HepG2 (cell line): ENCODE measurements at regions not wholly inside any gene's neighbourhood (a gene's known extent, or its start where the extent isn't known, plus 50 kb on each side); places are given as distances from the start of the nearest gene placed in this dataset.

Experiments used
- ATAC-seq: fragments of 200-7000 bp; cut with Tn5 transposase; 3 replicates; pipeline ENCODE4 v1.9.1; 2020; ENCODE audit warnings: mild to moderate bottlenecking, moderate library complexity
- BruUV-seq: library from RNA; stranded (reverse); fragments of 400-500 nt; replicated peaks from 2 replicates; lab custom pipeline; 2021; lab: Mats Ljungman, UMichigan
- CTCF ChIA-PET: fragments of 300-600 bp; formaldehyde crosslinking; extraction: SDS; loops from one replicate; lab custom pipeline; 2021; ENCODE audit warnings: low total read pairs, inconsistent platforms, low intra/inter-chr PET ratio; lab: Yijun Ruan, JAX
- POLR2A ChIA-PET: fragments of 350-600 bp; sonication (Branson Sonifier 250); formaldehyde crosslinking; loops from one replicate; lab custom pipeline; 2020; ENCODE audit warnings: antibody characterized with exemption, inconsistent platforms; lab: Yijun Ruan, JAX
- DNase-seq: peaks from one replicate; pipeline ENCODE4 v3.0.0-alpha.2; 2015; ENCODE audit warnings: low spot score
- FAIRE-seq: peaks from 3 replicates; lab custom pipeline; 2011; peaks lifted over from hg19 to GRCh38; lab: Jason Lieb, UNC
- H2AFZ ChIP-seq: one replicate; pipeline ENCODE4 v1.6.1; 2011; ENCODE audit warnings: low read length, inconsistent platforms
- H3K27ac ChIP-seq: fragments of 300-600 bp; 3 replicates; pipeline ENCODE4 v1.8.0; 2011; ENCODE audit warnings: mixed run types, mild to moderate bottlenecking, mixed read lengths, low read length, inconsistent platforms; ENCODE audit not compliant: insufficient read depth; ENCODE audit errors: extremely low read length
- H3K27me3 ChIP-seq, 2 experiments: fragments of 200-600 bp in 1 of 2; 2 replicates in 1 of 2; 3 replicates in 1 of 2; pipeline versions ENCODE4 v1.6.0 to v1.8.0; 2011; ENCODE audit warnings: low read length in 2 of 2, mild to moderate bottlenecking in 2 of 2, moderate library complexity in 2 of 2, inconsistent platforms in 1 of 2; ENCODE audit not compliant: insufficient read depth in 2 of 2, control insufficient read depth in 1 of 2
- H3K36me3 ChIP-seq, 2 experiments: fragments of 200-600 bp in 1 of 2; replicated peaks in 1 of 2; 2 replicates in 1 of 2; 3 replicates in 1 of 2; pipeline versions ENCODE4 v1.5.1 to v1.8.0; 2011; ENCODE audit warnings: low read length in 2 of 2, inconsistent platforms in 1 of 2; ENCODE audit not compliant: insufficient read depth in 2 of 2, control insufficient read depth in 1 of 2
- H3K4me1 ChIP-seq: 2 replicates; pipeline ENCODE4 v1.5.1; 2012; ENCODE audit warnings: low read length, inconsistent platforms; ENCODE audit not compliant: insufficient read depth
- H3K4me2 ChIP-seq: 2 replicates; pipeline ENCODE4 v1.6.0; 2011; ENCODE audit warnings: low read depth, low read length, inconsistent platforms
- H3K4me3 ChIP-seq, 3 experiments: fragments of 200-600 bp in 1 of 3; sonication (generic), shearing (Covaris generic) in 1 of 3; replicated peaks in 1 of 3; 2 replicates each; pipeline ENCODE4 v1.5.1; 2011 to 2016; ENCODE audit warnings: low read length in 3 of 3, inconsistent platforms in 2 of 3, low read depth in 2 of 3, mild to moderate bottlenecking in 2 of 3, control low read depth in 1 of 3, mixed read lengths in 1 of 3; ENCODE audit not compliant: insufficient read depth in 1 of 3
- H3K79me2 ChIP-seq: one replicate; pipeline ENCODE4 v1.6.1; 2011; ENCODE audit warnings: low read length, inconsistent platforms; ENCODE audit not compliant: insufficient read depth
- H3K9ac ChIP-seq: 2 replicates; pipeline ENCODE4 v1.6.0; 2011; ENCODE audit warnings: mild to moderate bottlenecking, low read depth, low read length, inconsistent platforms; ENCODE audit not compliant: insufficient read depth
- H3K9me3 ChIP-seq: 2 replicates; pipeline ENCODE4 v1.5.1; 2012; ENCODE audit warnings: mild to moderate bottlenecking, low read length
- H4K20me1 ChIP-seq: 2 replicates; pipeline ENCODE4 v1.6.0; 2011; ENCODE audit warnings: inconsistent platforms, mild to moderate bottlenecking, low read length, moderate library complexity; ENCODE audit not compliant: insufficient read depth
- CREB1 ChIP-seq, 2 experiments: fragments of 450-650 bp in 1 of 2; IDR thresholded peaks; 2 replicates each; pipeline ENCODE4 v1.6.1; 2016 to 2017; ENCODE audit warnings: control low read depth in 1 of 2, mild to moderate bottlenecking in 1 of 2, missing compliant biosample characterization in 1 of 2, missing genetic modification characterization in 1 of 2
- FOXM1 ChIP-seq: sonication (generic); formaldehyde crosslinking; IDR thresholded peaks from 2 replicates; pipeline ENCODE4 v1.5.0; 2020; ENCODE audit warnings: missing genetic modification reagents
- HNRNPH1 ChIP-seq: fragments of 200-400 bp; formaldehyde crosslinking; optimal IDR thresholded peaks from 2 replicates; pipeline ENCODE3; 2017; ENCODE audit warnings: mild to moderate bottlenecking, low read depth, low read length
- KDM5B ChIP-seq: sonication (generic); formaldehyde crosslinking; IDR thresholded peaks from 2 replicates; pipeline ENCODE4 v1.4.0; 2020; ENCODE audit warnings: missing genetic modification reagents, mild to moderate bottlenecking, borderline replicate concordance
- MAFG ChIP-seq: sonication (generic); formaldehyde crosslinking; IDR thresholded peaks from 2 replicates; pipeline ENCODE4 v1.5.1; 2020; ENCODE audit warnings: mild to moderate bottlenecking, missing genetic modification reagents
- SRY ChIP-seq: sonication (generic); formaldehyde crosslinking; IDR thresholded peaks from 2 replicates; pipeline ENCODE4 v1.8.0; 2022; ENCODE audit warnings: mild to moderate bottlenecking, missing genetic modification reagents
- ZBTB1 ChIP-seq: sonication (generic); formaldehyde crosslinking; IDR thresholded peaks from 2 replicates; pipeline ENCODE4 v1.4.0; 2020; ENCODE audit warnings: missing genetic modification reagents, borderline replicate concordance
- ZC3H13 ChIP-seq: sonication (generic); formaldehyde crosslinking; IDR thresholded peaks from 2 replicates; pipeline ENCODE4 v1.8.1; 2023; ENCODE audit warnings: mild to moderate bottlenecking, missing genetic modification reagents, moderate library complexity
- ZFP36 ChIP-seq: fragments of 150-350 bp; IDR thresholded peaks from 2 replicates; pipeline ENCODE4 v1.6.1; 2018; ENCODE audit warnings: borderline replicate concordance, low read length, low read depth; ENCODE audit not compliant: partially characterized antibody
- ZNF101 ChIP-seq: sonication (generic); formaldehyde crosslinking; IDR thresholded peaks from 2 replicates; pipeline ENCODE4 v1.4.0; 2020; ENCODE audit warnings: mild to moderate bottlenecking, low read depth, missing genetic modification reagents, borderline replicate concordance
- ZNF577 ChIP-seq: sonication (generic); formaldehyde crosslinking; IDR thresholded peaks from 2 replicates; pipeline ENCODE4 v1.4.0; 2020; ENCODE audit warnings: mild to moderate bottlenecking, low read depth, missing genetic modification reagents, borderline replicate concordance
- ZSCAN31 ChIP-seq: sonication (generic); formaldehyde crosslinking; IDR thresholded peaks from 2 replicates; pipeline ENCODE4 v1.5.0; 2020; ENCODE audit warnings: low read depth, mild to moderate bottlenecking, missing genetic modification reagents
- in situ Hi-C: cut with HindIII; loops from 2 replicates; pipeline ENCODE4 v1.10.0; 2017; ENCODE audit warnings: low pct_unique_long_range_greater_than_20kb; ENCODE audit not compliant: extremely low pct_ligation_motif_present
- intact Hi-C: fragments of 100-400 bp; cut with micrococcal nuclease; formaldehyde crosslinking; loops from one replicate; pipeline ENCODE4 v1.10.0; 2022; ENCODE audit not compliant: unreplicated experiment
- TF ChIP-seq, protein P1 (sequence below): sonication (generic); formaldehyde crosslinking; IDR thresholded peaks from 2 replicates; pipeline ENCODE4 v1.4.0; 2020; ENCODE audit warnings: low read depth, missing genetic modification reagents
- TF ChIP-seq, protein P2 (sequence below): IDR thresholded peaks from 2 replicates; pipeline ENCODE4 v1.6.1; 2018; ENCODE audit warnings: missing genetic modification reagents
- TF ChIP-seq, protein P3 (sequence below): sonication (generic); formaldehyde crosslinking; IDR thresholded peaks from 2 replicates; pipeline ENCODE4 v1.5.0; 2020; ENCODE audit warnings: missing genetic modification reagents
- TF ChIP-seq, protein P4 (sequence below): IDR thresholded peaks from 2 replicates; pipeline ENCODE4 v1.6.1; 2016; ENCODE audit warnings: missing biosample characterization, missing genetic modification reagents, low read depth

DNA sequence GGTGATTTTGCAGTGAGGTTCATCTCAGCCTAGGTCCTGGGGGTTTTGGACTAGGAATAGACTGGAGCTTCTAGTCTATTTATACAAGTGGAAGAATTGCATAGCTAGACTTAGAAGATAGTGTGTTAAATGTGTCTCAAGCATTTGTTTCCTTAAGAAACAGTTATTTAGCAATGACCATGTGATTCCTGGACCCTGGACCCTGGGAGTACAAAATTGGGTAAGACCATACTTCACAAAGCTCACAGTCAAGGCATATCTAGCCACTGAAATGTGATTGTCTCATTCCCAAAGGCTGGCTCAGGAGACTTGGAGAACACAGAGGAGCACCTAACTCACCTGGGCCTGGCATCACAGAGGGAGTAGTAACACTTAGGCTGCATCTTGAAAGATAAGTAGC lies 754.5 kb downstream of the SATB2 start (continued):
- TF ChIP-seq, protein P1, sequence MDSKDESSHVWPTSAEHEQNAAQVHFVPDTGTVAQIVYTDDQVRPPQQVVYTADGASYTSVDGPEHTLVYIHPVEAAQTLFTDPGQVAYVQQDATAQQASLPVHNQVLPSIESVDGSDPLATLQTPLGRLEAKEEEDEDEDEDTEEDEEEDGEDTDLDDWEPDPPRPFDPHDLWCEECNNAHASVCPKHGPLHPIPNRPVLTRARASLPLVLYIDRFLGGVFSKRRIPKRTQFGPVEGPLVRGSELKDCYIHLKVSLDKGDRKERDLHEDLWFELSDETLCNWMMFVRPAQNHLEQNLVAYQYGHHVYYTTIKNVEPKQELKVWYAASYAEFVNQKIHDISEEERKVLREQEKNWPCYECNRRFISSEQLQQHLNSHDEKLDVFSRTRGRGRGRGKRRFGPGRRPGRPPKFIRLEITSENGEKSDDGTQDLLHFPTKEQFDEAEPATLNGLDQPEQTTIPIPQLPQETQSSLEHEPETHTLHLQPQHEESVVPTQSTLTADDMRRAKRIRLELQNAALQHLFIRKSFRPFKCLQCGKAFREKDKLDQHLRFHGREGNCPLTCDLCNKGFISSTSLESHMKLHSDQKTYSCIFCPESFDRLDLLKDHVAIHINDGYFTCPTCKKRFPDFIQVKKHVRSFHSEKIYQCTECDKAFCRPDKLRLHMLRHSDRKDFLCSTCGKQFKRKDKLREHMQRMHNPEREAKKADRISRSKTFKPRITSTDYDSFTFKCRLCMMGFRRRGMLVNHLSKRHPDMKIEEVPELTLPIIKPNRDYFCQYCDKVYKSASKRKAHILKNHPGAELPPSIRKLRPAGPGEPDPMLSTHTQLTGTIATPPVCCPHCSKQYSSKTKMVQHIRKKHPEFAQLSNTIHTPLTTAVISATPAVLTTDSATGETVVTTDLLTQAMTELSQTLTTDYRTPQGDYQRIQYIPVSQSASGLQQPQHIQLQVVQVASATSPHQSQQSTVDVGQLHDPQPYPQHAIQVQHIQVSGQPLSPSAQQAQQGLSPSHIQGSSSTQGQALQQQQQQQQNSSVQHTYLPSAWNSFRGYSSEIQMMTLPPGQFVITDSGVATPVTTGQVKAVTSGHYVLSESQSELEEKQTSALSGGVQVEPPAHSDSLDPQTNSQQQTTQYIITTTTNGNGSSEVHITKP (CRISPR knock-in tag): no peak
- TF ChIP-seq SRY (CRISPR knock-in tag): no peak
- TF ChIP-seq, protein P2, sequence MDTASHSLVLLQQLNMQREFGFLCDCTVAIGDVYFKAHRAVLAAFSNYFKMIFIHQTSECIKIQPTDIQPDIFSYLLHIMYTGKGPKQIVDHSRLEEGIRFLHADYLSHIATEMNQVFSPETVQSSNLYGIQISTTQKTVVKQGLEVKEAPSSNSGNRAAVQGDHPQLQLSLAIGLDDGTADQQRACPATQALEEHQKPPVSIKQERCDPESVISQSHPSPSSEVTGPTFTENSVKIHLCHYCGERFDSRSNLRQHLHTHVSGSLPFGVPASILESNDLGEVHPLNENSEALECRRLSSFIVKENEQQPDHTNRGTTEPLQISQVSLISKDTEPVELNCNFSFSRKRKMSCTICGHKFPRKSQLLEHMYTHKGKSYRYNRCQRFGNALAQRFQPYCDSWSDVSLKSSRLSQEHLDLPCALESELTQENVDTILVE (CRISPR knock-in tag): no peak

DNA sequence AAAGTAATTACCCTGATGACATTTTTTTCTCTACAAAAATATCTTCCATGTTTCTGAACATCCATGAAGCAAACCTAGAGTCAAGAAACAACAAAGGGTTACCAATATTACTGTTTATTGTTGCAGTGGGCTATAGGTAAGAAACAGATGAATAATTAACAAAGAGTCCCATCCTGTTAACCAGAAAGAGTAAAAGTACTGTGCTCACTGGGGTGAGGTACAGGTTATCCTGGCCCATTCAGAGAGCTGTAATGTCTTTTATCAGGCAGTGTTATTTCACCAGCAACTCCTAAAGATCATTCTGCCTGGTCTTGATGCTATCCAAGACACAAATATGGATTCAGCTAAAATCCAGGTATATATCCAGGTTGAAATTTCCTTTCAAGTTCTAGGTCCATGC lies 754.9 kb downstream of the SATB2 start:
- no peaks in the 10 kb centered on the region; a peak in 1 of 5 replicates for H3K27me3 ChIP-seq
- no peak for TF ChIP-seq HNRNPH1
- TF ChIP-seq, protein P3, sequence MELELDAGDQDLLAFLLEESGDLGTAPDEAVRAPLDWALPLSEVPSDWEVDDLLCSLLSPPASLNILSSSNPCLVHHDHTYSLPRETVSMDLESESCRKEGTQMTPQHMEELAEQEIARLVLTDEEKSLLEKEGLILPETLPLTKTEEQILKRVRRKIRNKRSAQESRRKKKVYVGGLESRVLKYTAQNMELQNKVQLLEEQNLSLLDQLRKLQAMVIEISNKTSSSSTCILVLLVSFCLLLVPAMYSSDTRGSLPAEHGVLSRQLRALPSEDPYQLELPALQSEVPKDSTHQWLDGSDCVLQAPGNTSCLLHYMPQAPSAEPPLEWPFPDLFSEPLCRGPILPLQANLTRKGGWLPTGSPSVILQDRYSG (CRISPR knock-in tag): no peak
- TF ChIP-seq, protein P4, sequence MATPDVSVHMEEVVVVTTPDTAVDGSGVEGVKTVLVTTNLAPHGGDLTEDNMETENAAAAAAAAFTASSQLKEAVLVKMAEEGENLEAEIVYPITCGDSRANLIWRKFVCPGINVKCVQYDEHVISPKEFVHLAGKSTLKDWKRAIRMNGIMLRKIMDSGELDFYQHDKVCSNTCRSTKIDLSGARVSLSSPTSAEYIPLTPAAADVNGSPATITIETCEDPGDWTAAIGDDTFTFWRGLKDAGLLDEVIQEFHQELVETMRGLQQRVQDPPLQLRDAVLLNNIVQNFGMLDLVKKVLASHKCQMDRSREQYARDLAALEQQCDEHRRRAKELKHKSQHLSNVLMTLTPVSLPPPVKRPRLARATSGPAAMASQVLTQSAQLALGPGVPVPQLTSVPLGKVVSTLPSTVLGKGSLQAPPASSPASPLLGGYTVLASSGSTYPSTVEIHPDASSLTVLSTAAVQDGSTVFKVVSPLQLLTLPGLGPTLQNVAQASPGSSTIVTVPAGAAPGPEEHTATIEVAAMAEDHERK: no peak
- no peak for TF ChIP-seq CREB1 (IDR thresholded peaks at IDR 0.05)
- no peak for TF ChIP-seq CREB1 (CRISPR knock-in tag; IDR thresholded peaks at IDR 0.05)
- TF ChIP-seq ZFP36: no peak
- TF ChIP-seq ZBTB1 (CRISPR knock-in tag): no peak
- no peak for TF ChIP-seq FOXM1 (CRISPR knock-in tag)
- TF ChIP-seq ZNF577: no peak
- no peak for TF ChIP-seq ZSCAN31
- no peak for TF ChIP-seq MAFG (CRISPR knock-in tag)
- TF ChIP-seq ZC3H13 (CRISPR knock-in tag): no peak
- no peak for TF ChIP-seq KDM5B
- TF ChIP-seq ZNF101 (CRISPR knock-in tag): no peak

More for the DNA sequence above, 754.9 kb downstream of the SATB2 start:
- H3K36me3 ChIP-seq: no peaks in the 10 kb centered on the region
- no peak overlapping the region for H2AFZ ChIP-seq
- no peak for ATAC-seq
- intact Hi-C loops (no loop called here), in situ Hi-C loops (no loop called here)
- no peaks in the 10 kb centered on the region for H3K9me3 ChIP-seq
- no peaks in the 10 kb centered on the region for H4K20me1 ChIP-seq
- CTCF ChIA-PET: no interaction called here
- POLR2A ChIA-PET: no interaction called here
- no peak overlapping the region for H3K9ac ChIP-seq
- H3K79me2 ChIP-seq: no peaks in the 10 kb centered on the region
- FAIRE-seq: no peak
- no peaks in the 10 kb centered on the region for H3K4me1 ChIP-seq
- H3K4me3 ChIP-seq: no peak overlapping the region
- no TSS peak for BruUV-seq
- DNase-seq: no peak
- no peak overlapping the region for H3K27ac ChIP-seq
- no peak overlapping the region for H3K4me2 ChIP-seq
